ENCODE measurements at regions not wholly inside any gene's neighbourhood (a gene's known extent, or its start where the extent isn't known, plus 50 kb on each side); places are given as distances from the start of the nearest gene placed in this dataset.

- peak; percentile 51 for DNase-seq
Observed at GRCh38 chr22:45096256-45096907, 67.3 kb upstream of the NUP50 start.

- DNase-seq = no peak
Observed at GRCh38 chr22:45097061-45097460, 66.7 kb upstream of the NUP50 start.

GRCh38 chr22:45098056-45098455 lies 65.7 kb upstream of the NUP50 start:
- DNase-seq = no peak

GRCh38 chr22:45099961-45100360 lies 63.8 kb upstream of the NUP50 start:
- DNase-seq = no peak

GRCh38 chr22:45101515-45102227 lies 62.1 kb upstream of the NUP50 start:
- no peak for DNase-seq

- DNase-seq = no peak
Observed at GRCh38 chr22:45102896-45103420, 60.8 kb upstream of the NUP50 start.

- no peak for DNase-seq
Observed at GRCh38 chr22:45103756-45104155, 60.0 kb upstream of the NUP50 start.

- DNase-seq = no peak
Observed at GRCh38 chr22:45104313-45104712, 59.4 kb upstream of the NUP50 start.

- DNase-seq = no peak
Observed at GRCh38 chr22:45105281-45105702, 58.4 kb upstream of the NUP50 start.

GRCh38 chr22:45107671-45108070 lies 56.1 kb upstream of the NUP50 start:
- DNase-seq = no peak

- DNase-seq = no peak
Observed at GRCh38 chr22:45112136-45112879, 51.4 kb upstream of the NUP50 start.

Data from activated CD4-positive, CD25-positive, alpha-beta regulatory T cell treated with anti-CD3 and anti-CD28 coated beads, Interleukin-2, amount 50 U/mL, for 72 hours (primary cell).